ENCODE measurements at regions not wholly inside any gene's neighbourhood (a gene's known extent, or its start where the extent isn't known, plus 50 kb on each side); places are given as distances from the start of the nearest gene placed in this dataset.

GRCh38 chr18:7447318-7448028 is 119.6 kb upstream of the PTPRM start:
- Histone ChIP-seq H3K9ac (ENCODE audit: low read length) (no peak overlapping the region), H3K27ac (ENCODE audit: low read depth, low read length, poor library complexity, severe bottlenecking) (no peak overlapping the region), H3K4me2 (ENCODE audit: low read length) (no peak overlapping the region), H3K79me2 (ENCODE audit: insufficient read depth, low read length) (no peaks in the 10 kb centered on the region), H3F3A (ENCODE audit: insufficient read depth, low read length) (no peaks in the 10 kb centered on the region), H3K9me3 (ENCODE audit: low read length) (no peaks in the 10 kb centered on the region), H3K27me3 (ENCODE audit: insufficient read depth, low read length) (peaks cover 4% of the 10 kb centered on the region; the same call in 1 of the 2 replicates), H3K4me3 (ENCODE audit: low read depth, low read length, poor library complexity, severe bottlenecking) (no peak overlapping the region), H3K9me2 (ENCODE audit: low read depth, low read length) (no peaks in the 10 kb centered on the region), H3K4me1 (ENCODE audit: insufficient read depth, low read length, severe bottlenecking) (no peaks in the 10 kb centered on the region), H3K36me3 (ENCODE audit: insufficient read depth, low read length) (no peaks in the 10 kb centered on the region), H4K20me1 (ENCODE audit: insufficient read depth, low read length) (no peaks in the 10 kb centered on the region), H2AFZ (ENCODE audit: low read length) (no peak overlapping the region)
- no peak for TF ChIP-seq CTCF (IDR thresholded peaks at IDR 0.05; ENCODE audit: low read length)
- TF ChIP-seq EZH2 (IDR thresholded peaks at IDR 0.05; ENCODE audit: borderline replicate concordance, low read length), result no peak

DNA sequence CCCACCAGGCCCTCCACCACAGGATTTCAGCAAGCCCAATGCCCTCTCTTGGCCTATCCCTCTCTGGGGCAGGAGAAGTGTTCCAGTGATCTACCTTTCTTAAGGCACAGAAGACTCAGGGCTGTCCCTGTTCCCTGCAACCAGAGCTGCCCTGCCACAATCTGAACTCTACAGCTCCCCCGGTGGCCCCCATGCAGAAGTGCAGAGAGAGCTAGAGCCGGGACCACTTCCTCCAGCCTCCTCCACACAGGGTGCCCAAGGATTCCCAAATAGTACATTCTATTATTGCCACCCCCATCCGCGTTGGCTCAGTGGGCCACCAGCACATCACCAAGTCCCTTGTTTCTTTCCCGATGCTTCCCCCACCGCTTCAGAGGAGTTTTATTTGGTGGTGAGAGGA is 114.8 kb upstream of the PTPRM start:
- Histone ChIP-seq H3K36me3 (ENCODE audit: insufficient read depth, low read length) (no peaks in the 10 kb centered on the region), H3K79me2 (ENCODE audit: insufficient read depth, low read length) (no peaks in the 10 kb centered on the region), H3K9me2 (ENCODE audit: low read depth, low read length) (no peaks in the 10 kb centered on the region), H3K27ac (ENCODE audit: low read depth, low read length, poor library complexity, severe bottlenecking) (no peak overlapping the region), H3K4me3 (ENCODE audit: low read depth, low read length, poor library complexity, severe bottlenecking) (no peak overlapping the region), H3K9ac (ENCODE audit: low read length) (no peak overlapping the region), H3K4me2 (ENCODE audit: low read length) (no peak overlapping the region), H3K27me3 (ENCODE audit: insufficient read depth, low read length) (no peaks in the 10 kb centered on the region; the same call in 1 of the 2 replicates), H3F3A (ENCODE audit: insufficient read depth, low read length) (no peaks in the 10 kb centered on the region), H2AFZ (ENCODE audit: low read length) (no peak overlapping the region), H3K9me3 (ENCODE audit: low read length) (no peaks in the 10 kb centered on the region), H4K20me1 (ENCODE audit: insufficient read depth, low read length) (no peaks in the 10 kb centered on the region), H3K4me1 (ENCODE audit: insufficient read depth, low read length, severe bottlenecking) (no peaks in the 10 kb centered on the region)
- peak; percentile 72 for TF ChIP-seq CTCF (IDR thresholded peaks at IDR 0.05; ENCODE audit: low read length)
- TF ChIP-seq EZH2 (IDR thresholded peaks at IDR 0.05; ENCODE audit: borderline replicate concordance, low read length), result no peak

DNA sequence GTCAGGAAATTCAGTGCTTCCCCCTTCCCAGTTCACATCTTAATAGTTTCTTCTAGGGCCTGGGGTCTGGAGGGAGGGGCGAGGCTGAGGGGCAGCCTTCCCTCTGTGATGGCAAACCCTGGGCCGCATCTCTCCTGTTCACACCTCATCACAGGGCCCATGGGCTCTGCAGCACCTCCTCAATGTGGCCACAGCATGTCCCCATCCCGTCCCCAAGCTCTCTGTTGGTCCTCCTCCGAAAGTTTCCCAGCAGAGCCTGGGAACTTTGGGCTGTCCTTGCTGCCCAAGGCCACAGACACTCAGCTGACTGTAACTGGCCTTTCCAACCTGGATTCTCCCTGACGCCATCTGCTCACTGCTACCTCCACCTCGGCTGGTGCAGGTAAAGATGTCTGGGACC is 112.7 kb upstream of the PTPRM start:
- H3K4me1 ChIP-seq (ENCODE audit: insufficient read depth, low read length, severe bottlenecking), result no peaks in the 10 kb centered on the region
- no peak overlapping the region for H2AFZ ChIP-seq (ENCODE audit: low read length)
- H3K79me2 ChIP-seq (ENCODE audit: insufficient read depth, low read length), result no peaks in the 10 kb centered on the region
- no peak for TF ChIP-seq CTCF (IDR thresholded peaks at IDR 0.05; ENCODE audit: low read length)
- TF ChIP-seq EZH2 (IDR thresholded peaks at IDR 0.05; ENCODE audit: borderline replicate concordance, low read length), result no peak
- H3K9ac ChIP-seq (ENCODE audit: low read length), result no peak overlapping the region
- no peaks in the 10 kb centered on the region for H3K36me3 ChIP-seq (ENCODE audit: insufficient read depth, low read length)
- no peaks in the 10 kb centered on the region for H4K20me1 ChIP-seq (ENCODE audit: insufficient read depth, low read length)
- H3K27me3 ChIP-seq (ENCODE audit: insufficient read depth, low read length), result no peaks in the 10 kb centered on the region; the same call in 1 of the 2 replicates
- no peaks in the 10 kb centered on the region for H3K9me3 ChIP-seq (ENCODE audit: low read length)
- H3K4me2 ChIP-seq (ENCODE audit: low read length), result no peak overlapping the region
- H3K27ac ChIP-seq (ENCODE audit: low read depth, low read length, poor library complexity, severe bottlenecking), result no peak overlapping the region
- H3K9me2 ChIP-seq (ENCODE audit: low read depth, low read length), result no peaks in the 10 kb centered on the region
- H3F3A ChIP-seq (ENCODE audit: insufficient read depth, low read length), result no peaks in the 10 kb centered on the region
- H3K4me3 ChIP-seq (ENCODE audit: low read depth, low read length, poor library complexity, severe bottlenecking), result no peak overlapping the region
